K562 (cell line): ENCODE measurements at regions not wholly inside any gene's neighbourhood (a gene's known extent, or its start where the extent isn't known, plus 50 kb on each side); places are given as distances from the start of the nearest gene placed in this dataset.

Experiments used
- ATAC-seq: fragments of 200-7000 bp; cut with Tn5 transposase; 3 replicates; pipeline ENCODE4 v1.9.1; 2020; ENCODE audit warnings: moderate library complexity
- BruUV-seq: library from RNA; stranded (reverse); fragments of 400-500 nt; replicated peaks from 2 replicates; lab custom pipeline; 2021; lab: Mats Ljungman, UMichigan
- CTCF ChIA-PET: fragments of 300-600 bp; formaldehyde crosslinking; extraction: SDS; loops from one replicate; lab custom pipeline; 2021; ENCODE audit warnings: low intra/inter-chr PET ratio; lab: Yijun Ruan, JAX
- POLR2A ChIA-PET: fragments of 300-600, 350-650 bp; sonication (Branson Sonifier 250); formaldehyde crosslinking; extraction: SDS; loops from one replicate; lab custom pipeline; 2021; ENCODE audit warnings: antibody characterized with exemption, inconsistent platforms; lab: Yijun Ruan, JAX
- DNase-seq, 4 experiments: peaks; one replicate each; pipeline versions ENCODE4 v3.0.0 to v3.0.0-alpha.2; 2011 to 2018; ENCODE audit warnings: low spot score in 3 of 4, mixed read lengths in 3 of 4; ENCODE audit errors: extremely low read depth in 1 of 4
- FAIRE-seq: peaks from 2 replicates; lab custom pipeline; 2011; peaks lifted over from hg19 to GRCh38; lab: Jason Lieb, UNC
- H2AFZ ChIP-seq: 2 replicates; pipeline ENCODE4 v1.6.0; 2011; ENCODE audit warnings: low read depth, low read length, control low read depth, inconsistent platforms
- H3K27ac ChIP-seq: fragments of 200-600 bp; 3 replicates; pipeline ENCODE4 v1.8.0; 2011; ENCODE audit warnings: low read depth, mild to moderate bottlenecking, control low read depth, inconsistent platforms, low read length, moderate library complexity, mixed read lengths; ENCODE audit errors: extremely low read depth
- H3K27me3 ChIP-seq, 2 experiments: fragments of 300-600 bp in 1 of 2; 2 replicates in 1 of 2; 3 replicates in 1 of 2; pipeline versions ENCODE4 v1.6.0 to v1.8.0; 2011; ENCODE audit warnings: inconsistent platforms in 2 of 2, low read length in 2 of 2, mild to moderate bottlenecking in 1 of 2, mixed read lengths in 1 of 2, moderate library complexity in 1 of 2; ENCODE audit not compliant: control insufficient read depth in 2 of 2, insufficient read depth in 2 of 2
- H3K36me3 ChIP-seq: fragments of 300-600 bp; 3 replicates; pipeline ENCODE4 v1.8.0; 2011; ENCODE audit warnings: mild to moderate bottlenecking, low read length, inconsistent platforms; ENCODE audit not compliant: control insufficient read depth, insufficient read depth
- H3K4me1 ChIP-seq, 2 experiments: fragments of 200-600 bp in 1 of 2; replicated peaks in 1 of 2; 2 replicates in 1 of 2; 3 replicates in 1 of 2; pipeline versions ENCODE4 v1.5.1 to v1.8.0; 2011; ENCODE audit warnings: inconsistent platforms in 2 of 2, low read length in 2 of 2, mild to moderate bottlenecking in 1 of 2, mixed read lengths in 1 of 2, moderate library complexity in 1 of 2; ENCODE audit not compliant: control insufficient read depth in 2 of 2, insufficient read depth in 2 of 2
- H3K4me2 ChIP-seq: 2 replicates; pipeline ENCODE4 v1.6.1; 2011; ENCODE audit warnings: low read length, control low read depth, inconsistent platforms, mixed read lengths; ENCODE audit not compliant: insufficient read depth
- H3K4me3 ChIP-seq: fragments of 200-600 bp; sonication (generic), shearing (Covaris generic); 2 replicates; pipeline ENCODE4 v1.5.1; 2016; ENCODE audit warnings: control low read depth, inconsistent platforms
- H3K79me2 ChIP-seq: fragments of 200-600 bp; 3 replicates; pipeline ENCODE4 v1.8.0; 2011; ENCODE audit warnings: low read length, inconsistent platforms; ENCODE audit not compliant: control insufficient read depth, insufficient read depth
- H3K9ac ChIP-seq, 2 experiments: 2 replicates each; pipeline versions ENCODE4 v1.6.0 to v1.6.1; 2011; ENCODE audit warnings: low read depth in 2 of 2, low read length in 2 of 2, control low read depth in 1 of 2, inconsistent platforms in 1 of 2, mild to moderate bottlenecking in 1 of 2, mixed read lengths in 1 of 2; ENCODE audit not compliant: insufficient read depth in 1 of 2
- H3K9me1 ChIP-seq: one replicate; pipeline ENCODE4 v1.6.0; 2011; ENCODE audit warnings: inconsistent platforms, mild to moderate bottlenecking, low read length, moderate library complexity; ENCODE audit not compliant: control insufficient read depth, insufficient read depth
- H3K9me3 ChIP-seq: replicated peaks from 2 replicates; pipeline ENCODE4 v1.5.1; 2011; ENCODE audit warnings: low read depth, low read length, inconsistent platforms; ENCODE audit not compliant: control insufficient read depth, insufficient read depth
- H4K20me1 ChIP-seq: replicated peaks from 2 replicates; pipeline ENCODE4 v1.6.1; 2011; ENCODE audit warnings: low read length, inconsistent platforms, mixed read lengths; ENCODE audit not compliant: control insufficient read depth, insufficient read depth
- ARHGAP35 ChIP-seq: fragments of 450-650 bp; IDR thresholded peaks from 2 replicates; pipeline ENCODE4 v1.6.1; 2018; ENCODE audit not compliant: partially characterized antibody
- DMBX1 ChIP-seq: fragments of 250-450 bp; sonication (Bioruptor Pico); IDR thresholded peaks from 2 replicates; pipeline ENCODE4 v1.8.0; 2022; ENCODE audit warnings: inconsistent platforms, mild to moderate bottlenecking, moderate library complexity, borderline replicate concordance
- ESRRA ChIP-seq: fragments of 450-650 bp; IDR thresholded peaks from 2 replicates; pipeline ENCODE4 v1.6.1; 2014; ENCODE audit warnings: low read depth, mild to moderate bottlenecking, moderate library complexity, borderline replicate concordance
- FUS ChIP-seq: fragments of 200-400 bp; formaldehyde crosslinking; optimal IDR thresholded peaks from 2 replicates; pipeline ENCODE3; 2017; ENCODE audit warnings: low read depth, low read length
- GTF2E2 ChIP-seq: fragments of 200-800 bp; sonication (Bioruptor generic); IDR thresholded peaks from 2 replicates; pipeline ENCODE4 v1.6.1; 2016; ENCODE audit warnings: missing genetic modification characterization, missing compliant biosample characterization
- NFYB ChIP-seq: IDR thresholded peaks from 2 replicates; pipeline ENCODE4 v1.6.1; 2011; ENCODE audit warnings: mild to moderate bottlenecking, moderate library complexity; ENCODE audit not compliant: insufficient read length; ENCODE audit errors: extremely low read depth
- SUPT5H ChIP-seq: fragments of 450-650 bp; IDR thresholded peaks from 2 replicates; pipeline ENCODE4 v1.6.1; 2016
- ZKSCAN3 ChIP-seq: fragments of 250-450 bp; sonication (Bioruptor Pico); IDR thresholded peaks from 2 replicates; pipeline ENCODE4 v1.4.0; 2020
- ZNF384 ChIP-seq: IDR thresholded peaks from 2 replicates; pipeline ENCODE4 v1.6.1; 2012; ENCODE audit warnings: low read depth, low read length, improper control_type of control experiment
- WGBS: fragments of 100-300 bp; shearing (Covaris generic); methylation state at CpG from one replicate; pipeline ENCODE4 v1.1.6; 2016; ENCODE audit warnings: low coverage, mixed read lengths; ENCODE audit not compliant: insufficient coverage; ENCODE audit errors: missing lambda C conversion rate; 5-methylcytosine and 5-hydroxymethylcytosine counted together
- in situ Hi-C: fragments of 300-500 bp; cut with MboI; formaldehyde crosslinking; loops from 4 replicates; pipeline ENCODE4 v1.15.0; 2018; ENCODE audit warnings: inconsistent platforms, mixed read lengths
- intact Hi-C: fragments of 100-400 bp; cut with micrococcal nuclease; formaldehyde crosslinking; loops from 2 replicates; pipeline ENCODE4 v1.14.2; 2022
- TF ChIP-seq, protein P1 (sequence below): fragments of 250-450 bp; sonication (Bioruptor Pico); IDR thresholded peaks from 2 replicates; pipeline ENCODE4 v1.5.0; 2022; ENCODE audit warnings: mild to moderate bottlenecking

DNA sequence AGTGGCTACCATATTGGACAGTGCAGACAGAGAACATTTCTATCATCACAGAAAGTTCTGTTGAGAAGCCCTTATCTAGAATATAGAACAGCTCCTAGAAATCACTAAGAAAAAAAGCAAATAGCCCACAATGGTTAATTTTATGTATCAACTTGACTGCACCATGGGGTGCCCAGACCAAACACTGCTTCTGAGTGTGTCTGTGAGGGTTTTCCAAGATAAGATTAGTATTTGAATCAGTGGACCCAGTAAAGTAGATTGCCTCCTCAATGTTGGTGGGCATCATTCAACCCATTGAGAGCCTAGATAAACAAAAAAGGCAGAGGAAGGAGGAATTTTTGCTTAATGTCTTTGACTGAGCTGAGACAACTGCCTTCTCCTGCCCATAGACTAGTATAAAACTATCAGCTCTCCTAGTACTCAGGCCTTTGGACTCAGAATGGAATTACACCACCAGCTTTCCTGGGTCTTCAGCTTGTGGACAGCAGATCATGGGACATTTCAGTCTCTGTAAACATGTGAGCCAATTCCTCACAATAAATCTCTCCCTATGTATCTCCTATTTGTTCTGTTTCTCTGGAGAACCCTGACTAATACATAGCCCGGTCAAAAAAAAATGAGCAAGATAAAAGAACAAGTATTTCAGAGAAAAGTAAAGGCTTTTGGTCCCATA is 55.9 kb upstream of the OXTR start:
- Histone ChIP-seq H2AFZ (no peak overlapping the region), H3K4me3 (no peak overlapping the region), H3K27me3 (no peaks in the 10 kb centered on the region), H3K79me2 (no peaks in the 10 kb centered on the region), H3K9me1 (no peaks in the 10 kb centered on the region), H4K20me1 (no peaks in the 10 kb centered on the region), H3K9me3 (no peaks in the 10 kb centered on the region), H3K27ac (no peak overlapping the region), H3K4me1 (no peaks in the 10 kb centered on the region), H3K36me3 (no peaks in the 10 kb centered on the region), H3K9ac (no peak overlapping the region), H3K4me2 (no peak overlapping the region)
- no TSS peak for BruUV-seq
- in situ Hi-C loops (no loop called here), intact Hi-C loops (no loop called here)
- no peak for DNase-seq
- FAIRE-seq = no peak
- POLR2A ChIA-PET = interaction anchor here (1.3 kb wide), 1 partner anchor 15 kb away, joined by 3 read pairs; no protein-coding TSS in a partner anchor
- CTCF ChIA-PET = no interaction called here
- TF ChIP-seq, protein P1, sequence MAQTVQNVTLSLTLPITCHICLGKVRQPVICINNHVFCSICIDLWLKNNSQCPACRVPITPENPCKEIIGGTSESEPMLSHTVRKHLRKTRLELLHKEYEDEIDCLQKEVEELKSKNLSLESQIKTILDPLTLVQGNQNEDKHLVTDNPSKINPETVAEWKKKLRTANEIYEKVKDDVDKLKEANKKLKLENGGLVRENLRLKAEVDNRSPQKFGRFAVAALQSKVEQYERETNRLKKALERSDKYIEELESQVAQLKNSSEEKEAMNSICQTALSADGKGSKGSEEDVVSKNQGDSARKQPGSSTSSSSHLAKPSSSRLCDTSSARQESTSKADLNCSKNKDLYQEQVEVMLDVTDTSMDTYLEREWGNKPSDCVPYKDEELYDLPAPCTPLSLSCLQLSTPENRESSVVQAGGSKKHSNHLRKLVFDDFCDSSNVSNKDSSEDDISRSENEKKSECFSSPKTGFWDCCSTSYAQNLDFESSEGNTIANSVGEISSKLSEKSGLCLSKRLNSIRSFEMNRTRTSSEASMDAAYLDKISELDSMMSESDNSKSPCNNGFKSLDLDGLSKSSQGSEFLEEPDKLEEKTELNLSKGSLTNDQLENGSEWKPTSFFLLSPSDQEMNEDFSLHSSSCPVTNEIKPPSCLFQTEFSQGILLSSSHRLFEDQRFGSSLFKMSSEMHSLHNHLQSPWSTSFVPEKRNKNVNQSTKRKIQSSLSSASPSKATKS = no peak
- TF ChIP-seq NFYB (no peak), DMBX1 (no peak), ARHGAP35 (no peak), FUS (no peak), ESRRA (no peak), SUPT5H (no peak), GTF2E2 (tag) (no peak), ZNF384 (no peak), ZKSCAN3 (CRISPR knock-in tag) (no peak)
- 6% methylated on average over 1 of the region's 1 CpG for WGBS
- ATAC-seq = no peak
